C1 segment of cervical spinal cord (tissue), 14 donors: ENCODE measurements at regions not wholly inside any gene's neighbourhood (a gene's known extent, or its start where the extent isn't known, plus 50 kb on each side); places are given as distances from the start of the nearest gene placed in this dataset.

Experiments
- DNase-seq, 14 donors: peaks; one replicate each; lab custom pipeline; 2025; lab: John Stamatoyannopoulos, UW

DNA sequence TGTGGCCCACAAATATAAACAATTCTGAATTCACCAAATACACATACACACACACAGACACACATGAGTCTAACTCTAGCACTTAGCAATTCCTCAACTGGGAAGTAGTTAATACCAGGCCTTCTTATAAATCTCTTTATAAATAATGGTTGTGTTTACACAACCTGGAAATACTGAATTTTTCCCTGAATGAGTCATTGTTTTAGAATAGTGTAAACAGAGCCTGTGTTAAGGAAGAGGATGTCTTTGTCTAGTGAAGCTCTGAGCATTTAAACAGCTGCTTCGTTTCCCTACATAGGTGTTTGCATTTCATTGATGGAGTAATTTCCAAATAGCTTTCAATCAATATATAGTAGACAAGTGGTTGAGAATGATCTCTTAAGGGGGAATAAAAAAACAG lies 218.8 kb downstream of the BTG1 start:
- no peak for DNase-seq

DNA sequence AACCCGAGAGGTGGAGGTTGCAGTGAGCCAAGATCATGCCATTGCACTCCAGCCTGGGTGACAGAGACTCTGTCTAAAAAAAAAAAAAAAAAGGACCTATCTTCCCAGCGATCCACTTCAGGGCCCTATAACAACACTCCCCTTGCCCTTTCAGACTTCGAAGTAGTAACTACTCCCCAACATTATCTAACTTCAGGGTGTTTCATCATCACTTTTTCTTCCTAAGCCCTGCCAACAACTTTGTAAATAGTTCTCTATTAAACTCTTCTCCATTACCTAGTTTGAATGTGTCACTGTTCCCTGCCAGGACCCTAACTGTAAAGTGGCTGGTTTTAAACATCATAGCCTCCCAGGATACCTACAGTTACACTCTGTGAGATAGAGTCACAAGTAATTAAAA lies 220.8 kb downstream of the BTG1 start:
- DNase-seq: no peak

DNA sequence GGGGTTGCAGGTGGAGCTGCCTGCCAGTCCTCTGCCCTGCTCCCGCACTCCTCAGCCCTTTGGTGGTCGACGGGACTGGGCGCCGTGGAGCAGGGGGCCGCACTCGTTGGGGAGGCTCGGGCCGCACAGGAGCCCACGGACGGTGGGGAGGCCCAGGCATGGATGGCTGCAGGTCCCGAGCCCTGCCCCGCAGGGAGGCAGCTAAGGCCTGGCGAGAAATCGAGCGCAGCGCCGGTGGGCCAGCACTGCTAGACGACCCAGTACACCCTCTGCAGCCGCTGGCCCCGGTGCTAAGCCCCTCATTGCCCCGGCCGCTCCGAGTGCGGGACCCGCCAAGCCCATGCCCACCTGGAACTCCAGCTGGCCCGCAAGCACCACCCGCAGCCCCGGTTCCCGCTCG lies 221.8 kb downstream of the BTG1 start:
- DNase-seq: no peak

DNA sequence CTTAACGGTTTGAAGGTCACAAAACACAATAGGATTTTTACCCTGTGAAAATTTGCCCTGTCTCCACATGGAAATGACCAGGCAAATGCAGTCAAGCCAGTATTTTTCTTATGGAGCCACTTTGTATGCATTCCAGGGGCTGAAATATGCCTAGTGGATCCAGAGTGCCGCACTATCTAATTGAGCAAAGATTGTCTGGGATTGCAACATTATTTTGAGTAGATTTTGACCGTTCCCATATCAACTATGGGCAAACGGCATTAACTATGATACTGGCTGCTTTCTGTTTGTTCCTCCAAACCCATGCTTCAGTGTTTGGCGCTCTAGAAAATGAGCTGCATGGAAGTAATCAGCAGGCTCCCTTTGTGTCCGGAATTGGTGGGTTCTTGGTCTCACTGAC lies 223.0 kb downstream of the BTG1 start:
- DNase-seq: no peak

DNA sequence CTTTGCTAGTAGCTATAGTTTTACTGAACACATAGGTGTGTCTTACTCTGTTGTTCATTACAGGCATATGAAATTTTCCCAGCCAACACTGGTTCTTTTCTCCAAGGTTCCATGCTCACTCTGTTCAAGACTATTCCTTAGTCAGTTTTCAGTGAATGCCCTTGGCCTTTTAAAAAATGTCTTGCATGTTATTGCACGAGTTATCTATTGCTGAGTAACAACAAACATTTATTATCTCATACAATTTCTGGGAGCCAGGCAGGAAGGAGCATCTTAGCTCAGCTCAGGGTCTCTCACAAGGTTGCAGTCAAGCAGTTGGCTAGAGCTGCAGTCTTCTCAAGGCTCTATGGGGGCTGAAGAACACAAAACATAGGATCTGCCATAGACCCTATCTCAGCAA lies 223.5 kb downstream of the BTG1 start:
- DNase-seq: no peak

DNA sequence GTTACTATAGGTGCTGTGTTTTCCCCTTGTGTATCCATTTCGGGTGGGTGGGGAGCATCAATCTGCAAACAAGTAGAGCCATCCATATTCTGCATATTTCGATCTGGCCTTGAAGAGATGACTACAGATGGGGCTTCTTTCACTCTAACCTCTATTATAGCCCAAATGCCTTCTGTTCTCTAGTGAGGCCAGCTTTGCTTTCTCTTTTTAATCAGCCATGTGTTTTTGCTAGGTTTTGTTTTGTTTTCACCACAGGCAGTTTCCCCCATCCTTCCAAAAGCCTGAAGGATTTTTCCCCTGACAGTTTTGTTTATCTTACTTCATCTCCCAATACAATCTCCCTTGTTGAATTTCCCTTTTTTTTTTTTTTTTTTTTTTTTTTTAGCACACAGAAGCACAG lies 224.1 kb downstream of the BTG1 start:
- DNase-seq: peak in 1 of 14 donors; percentile 79

DNA sequence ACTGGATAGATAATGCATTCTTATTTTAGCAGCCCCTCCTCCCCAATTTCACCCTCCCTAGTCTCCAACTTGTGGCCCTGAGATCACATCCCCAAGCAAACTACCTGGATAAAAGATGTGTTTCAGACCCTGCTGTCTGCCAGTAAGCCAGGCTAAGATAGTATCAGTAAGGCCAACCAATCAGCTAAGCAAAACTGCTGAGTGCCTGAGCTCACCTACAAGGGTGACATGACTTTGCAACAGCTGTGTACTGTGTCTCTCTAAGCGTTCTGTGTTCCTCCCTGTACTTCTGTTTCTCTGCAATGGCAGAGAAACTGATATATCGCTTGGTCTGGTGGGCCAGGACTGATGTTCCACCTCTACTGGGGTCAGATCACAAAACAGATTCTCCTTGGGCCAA lies 224.9 kb downstream of the BTG1 start:
- DNase-seq: no peak

DNA sequence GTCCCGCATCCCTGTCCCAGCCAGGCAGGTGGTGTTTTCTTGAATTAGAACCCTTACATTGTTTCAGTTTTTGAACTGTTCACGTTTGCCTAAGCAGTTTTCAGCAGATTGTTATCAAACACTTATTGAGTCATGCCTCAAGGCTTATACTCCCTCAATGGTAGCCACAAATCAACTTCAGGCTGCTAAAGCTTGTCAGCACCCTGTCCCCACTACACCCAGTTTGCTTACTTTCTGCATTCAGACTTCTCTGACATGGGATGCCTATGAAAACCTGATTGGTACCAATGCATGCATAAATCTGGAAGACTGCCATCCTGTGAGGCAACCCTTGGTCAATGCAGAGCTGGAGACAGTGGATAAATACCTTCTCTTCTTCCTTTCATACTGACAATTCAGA lies 225.4 kb downstream of the BTG1 start:
- no peak for DNase-seq

DNA sequence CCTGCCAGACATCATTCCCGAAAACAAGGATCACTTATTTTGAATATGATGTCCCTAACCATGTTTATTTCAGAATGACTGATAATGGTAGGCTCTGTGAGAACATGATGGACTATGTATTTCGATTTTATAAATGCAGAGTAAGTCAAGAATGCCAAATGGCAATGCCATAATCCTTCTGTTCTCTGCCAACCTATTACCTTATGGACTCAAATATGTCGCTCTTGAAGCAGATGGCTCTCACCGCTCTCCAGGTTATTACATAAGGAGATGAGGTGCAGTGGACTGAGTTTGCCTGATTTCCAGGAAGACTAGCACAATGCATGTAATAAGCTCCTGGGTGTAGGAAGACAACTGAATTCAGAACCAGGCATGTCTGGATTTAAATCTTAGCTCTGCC lies 227.2 kb downstream of the BTG1 start:
- DNase-seq: peak in 3 of 14 donors; percentile 3 to 99 (median 7)

DNA sequence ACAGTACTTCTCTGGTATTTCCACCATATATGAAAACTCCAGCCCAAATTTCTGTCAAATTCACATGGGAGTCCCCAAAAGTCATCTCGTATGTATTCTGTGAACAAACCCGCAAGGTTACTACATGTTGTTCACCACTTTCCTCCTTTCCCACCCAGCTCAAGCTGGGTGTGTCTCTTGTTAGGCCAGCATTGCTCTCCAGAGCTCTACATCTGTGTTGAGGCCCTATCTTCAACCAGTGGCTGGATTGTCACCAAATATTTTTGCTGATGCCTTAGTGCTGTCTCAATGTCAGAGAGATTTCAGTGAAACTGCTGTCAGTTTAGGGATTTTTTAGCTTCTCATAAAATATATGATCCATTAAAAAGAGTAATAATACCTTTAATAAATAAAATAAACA lies 230.9 kb downstream of the BTG1 start:
- DNase-seq: no peak

DNA sequence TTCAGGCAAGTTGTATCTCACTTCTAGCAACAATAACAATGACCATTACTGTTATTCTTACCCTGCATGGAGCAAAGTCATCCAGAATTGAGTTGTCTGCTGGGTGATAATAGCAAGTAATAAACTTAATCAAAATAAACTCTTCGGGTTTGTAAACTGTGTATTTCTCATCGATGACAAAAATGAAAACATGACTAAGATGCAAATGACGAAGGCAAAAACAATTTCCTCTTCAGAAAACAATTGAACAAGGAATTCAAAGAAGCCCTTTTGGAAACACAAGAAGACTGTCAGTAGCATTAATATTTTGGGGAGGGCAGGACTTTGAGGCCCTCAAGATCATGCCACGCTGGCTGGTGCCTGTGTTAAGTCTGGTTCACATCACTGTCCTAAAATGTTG lies 232.0 kb downstream of the BTG1 start:
- no peak for DNase-seq

DNA sequence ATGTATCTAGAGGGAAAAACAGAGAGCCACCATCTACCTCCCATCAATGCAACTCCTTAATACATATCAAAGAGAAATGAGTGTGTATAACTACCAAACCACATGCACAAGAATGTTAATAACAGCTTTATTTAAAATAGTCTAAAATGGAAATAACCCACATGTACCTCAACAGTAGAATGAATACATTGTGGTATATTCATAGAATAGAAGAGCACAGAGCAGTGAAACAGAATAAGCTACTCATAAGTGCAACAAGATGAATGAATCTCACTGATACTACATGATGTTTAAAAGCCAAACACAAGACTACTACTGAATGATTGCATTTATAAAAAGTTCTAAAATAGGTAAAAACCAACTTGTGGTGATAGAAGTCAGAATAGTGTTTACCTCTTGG lies 232.5 kb downstream of the BTG1 start:
- DNase-seq: no peak

DNA sequence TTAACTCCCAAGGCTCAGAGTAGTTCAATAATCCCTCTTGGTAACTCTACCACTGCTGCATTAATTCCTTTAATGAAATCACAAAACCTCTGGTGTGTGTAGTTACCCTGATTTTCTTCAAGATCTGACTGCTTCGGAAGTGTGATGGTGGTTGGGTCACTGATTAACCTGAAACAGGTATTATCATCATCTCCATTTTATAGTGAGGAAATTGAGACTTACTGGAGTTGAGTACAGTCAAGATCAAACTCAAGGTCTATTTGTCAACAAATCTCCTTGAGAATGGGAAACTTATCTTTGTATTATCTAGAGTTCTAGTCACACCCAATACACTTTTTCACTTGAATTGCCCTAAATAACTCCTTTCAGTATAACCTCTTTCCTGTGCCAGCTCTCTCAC lies 233.5 kb downstream of the BTG1 start:
- no peak for DNase-seq

DNA sequence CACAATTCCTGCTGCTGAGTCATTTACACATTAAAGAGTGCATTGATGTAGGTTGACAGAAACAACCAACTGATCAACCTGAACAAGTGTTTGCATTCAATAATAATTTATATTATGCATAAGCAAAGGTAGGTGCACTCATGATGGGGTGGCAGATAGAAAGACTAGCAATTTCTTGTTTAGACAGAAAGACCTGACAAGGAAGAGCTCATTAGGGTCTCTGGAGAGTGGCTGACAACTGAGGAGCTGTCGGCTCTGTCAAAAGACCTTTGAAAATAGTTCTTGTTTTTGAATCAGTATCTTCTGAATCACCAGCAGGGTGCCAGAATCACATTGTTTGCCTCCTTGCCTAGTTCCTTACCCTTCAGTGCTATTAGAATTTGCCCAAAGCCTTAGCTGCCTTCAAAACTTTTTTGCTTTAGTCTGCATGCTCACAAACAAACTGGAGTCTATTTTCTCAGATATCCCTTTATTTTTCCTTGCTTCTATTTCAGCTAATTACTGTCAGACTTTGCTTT lies 234.7 kb downstream of the BTG1 start:
- DNase-seq: no peak

DNA sequence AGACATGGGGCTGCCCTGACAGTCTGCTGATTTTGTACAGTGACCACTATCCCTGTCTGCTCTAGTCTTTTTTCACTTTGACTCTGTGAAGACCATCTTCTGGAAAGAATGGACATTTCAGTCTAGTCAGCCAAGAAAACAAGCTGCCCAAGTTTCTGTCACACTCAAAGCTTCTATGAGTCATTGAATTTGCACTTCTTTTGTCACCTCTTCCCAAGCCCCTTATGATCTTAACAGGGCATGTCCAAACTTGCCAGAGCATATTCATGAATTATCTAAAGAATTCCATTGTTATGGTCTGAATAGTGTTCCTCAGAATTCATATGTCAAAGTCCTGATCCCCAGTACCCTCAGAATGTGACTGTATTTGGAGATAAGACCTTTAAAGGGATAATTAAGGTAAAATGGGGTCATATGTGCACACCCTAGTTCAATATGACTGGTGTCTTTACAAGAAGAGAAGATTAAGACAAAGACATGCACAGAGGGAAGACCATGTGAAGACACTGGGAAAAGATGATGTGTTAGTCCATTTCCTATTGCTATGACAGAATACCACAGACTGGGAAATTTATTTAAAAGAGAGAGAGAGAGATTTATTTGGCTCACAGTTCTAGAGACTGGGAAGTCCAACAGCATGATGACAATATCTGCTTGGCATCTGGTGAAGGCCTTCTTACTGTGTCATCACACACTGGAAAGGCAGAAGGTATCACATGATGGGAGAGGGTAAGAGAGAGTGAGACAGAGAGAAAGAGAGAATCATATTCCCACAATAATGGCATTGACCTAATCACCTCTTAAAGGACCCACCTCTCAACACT lies 242.6 kb downstream of the BTG1 start:
- DNase-seq: no peak

DNA sequence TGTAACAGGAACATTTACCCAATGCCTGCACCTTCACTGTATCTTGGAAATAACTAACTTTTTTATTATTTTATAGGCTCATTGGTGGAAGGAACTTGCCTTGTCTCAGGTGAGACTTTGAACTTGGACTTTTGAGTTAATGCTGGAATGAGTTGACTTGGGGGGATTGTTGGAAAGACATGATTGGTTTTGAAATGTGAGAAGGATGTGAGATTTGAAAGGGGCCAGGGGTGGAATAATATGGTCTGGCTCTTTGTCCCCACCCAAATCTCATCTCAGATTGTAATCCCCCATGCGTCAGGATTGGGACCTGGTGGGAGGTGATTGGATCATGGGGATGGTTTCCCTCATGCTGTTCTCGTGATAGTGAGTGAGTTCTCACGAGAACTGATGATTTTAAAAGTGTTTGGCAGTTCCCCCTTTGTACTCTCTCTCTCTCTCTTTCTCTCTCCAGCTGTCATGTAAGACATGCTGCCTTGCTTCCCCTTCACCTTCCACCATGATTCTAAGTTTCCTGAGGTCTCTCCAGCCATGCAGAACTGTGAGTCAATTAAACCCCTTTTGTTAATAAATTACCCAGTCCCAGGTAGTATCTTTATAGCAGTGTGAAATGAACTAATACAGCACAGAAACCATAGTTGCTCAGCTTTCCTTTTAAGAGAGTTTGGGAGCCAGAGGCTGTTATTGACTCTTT lies 244.1 kb downstream of the BTG1 start:
- DNase-seq: no peak

DNA sequence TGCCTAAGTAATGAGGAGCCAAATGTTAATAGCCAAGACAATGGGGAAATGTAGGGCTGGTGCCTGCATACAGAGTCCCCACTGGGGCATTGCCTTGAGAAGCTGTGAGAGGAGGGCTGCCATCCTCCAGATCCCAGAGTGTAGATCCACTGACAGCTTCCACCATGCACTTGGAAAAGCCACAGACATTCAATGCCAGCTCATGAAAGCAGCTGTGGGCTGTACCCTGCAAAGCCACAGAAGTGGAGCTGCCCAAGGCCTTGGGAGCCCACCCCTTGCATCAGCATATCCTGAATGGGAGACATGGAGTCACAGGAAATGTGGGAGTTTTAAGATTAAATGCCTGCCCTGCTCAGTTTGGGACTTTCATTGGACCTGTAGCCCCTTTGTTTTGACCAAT lies 244.7 kb downstream of the BTG1 start:
- no peak for DNase-seq

DNA sequence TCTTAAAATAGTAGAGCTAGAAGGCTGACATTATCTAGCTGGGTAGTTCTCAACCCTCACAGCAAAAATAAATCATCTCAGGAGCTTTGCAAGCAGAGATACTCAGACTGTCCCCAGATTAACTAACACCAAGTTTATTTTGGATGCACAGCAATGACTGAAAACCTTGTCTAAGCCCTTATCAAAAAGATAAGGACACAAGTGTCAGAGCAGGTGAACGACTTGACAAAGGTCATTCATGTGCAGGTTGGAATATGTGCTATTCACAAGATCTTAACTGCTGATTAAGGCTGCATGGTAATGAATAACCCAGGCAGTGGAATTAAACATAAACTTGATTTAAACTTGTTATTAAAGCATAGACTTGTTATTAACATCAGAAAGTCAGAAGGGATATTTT lies 246.6 kb downstream of the BTG1 start:
- DNase-seq: no peak

DNA sequence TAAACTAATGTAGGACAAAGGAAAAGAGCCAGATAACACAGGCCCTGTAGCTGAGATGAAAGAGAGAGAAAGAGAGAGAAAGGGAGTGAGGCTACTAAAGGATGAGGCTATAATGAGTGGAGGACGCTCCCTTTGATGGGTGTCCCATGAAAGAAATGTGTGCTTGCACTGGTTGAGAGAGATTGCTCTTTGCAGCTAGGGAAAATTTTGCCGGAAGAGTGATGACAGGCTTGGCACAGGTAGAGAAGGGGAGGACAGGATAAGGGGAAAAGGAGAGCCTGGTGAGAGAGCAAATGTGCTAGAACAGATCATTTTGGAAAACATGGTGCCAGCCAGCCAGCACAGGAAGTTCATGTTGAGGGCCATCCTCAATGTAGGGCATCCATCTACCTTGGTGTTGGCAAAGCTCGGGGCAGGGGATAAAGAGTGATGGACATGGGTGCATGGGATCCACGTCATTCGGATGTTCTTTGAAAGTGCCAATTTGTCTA lies 248.6 kb downstream of the BTG1 start:
- peak in 2 of 14 donors; percentile 22 to 99 for DNase-seq

DNA sequence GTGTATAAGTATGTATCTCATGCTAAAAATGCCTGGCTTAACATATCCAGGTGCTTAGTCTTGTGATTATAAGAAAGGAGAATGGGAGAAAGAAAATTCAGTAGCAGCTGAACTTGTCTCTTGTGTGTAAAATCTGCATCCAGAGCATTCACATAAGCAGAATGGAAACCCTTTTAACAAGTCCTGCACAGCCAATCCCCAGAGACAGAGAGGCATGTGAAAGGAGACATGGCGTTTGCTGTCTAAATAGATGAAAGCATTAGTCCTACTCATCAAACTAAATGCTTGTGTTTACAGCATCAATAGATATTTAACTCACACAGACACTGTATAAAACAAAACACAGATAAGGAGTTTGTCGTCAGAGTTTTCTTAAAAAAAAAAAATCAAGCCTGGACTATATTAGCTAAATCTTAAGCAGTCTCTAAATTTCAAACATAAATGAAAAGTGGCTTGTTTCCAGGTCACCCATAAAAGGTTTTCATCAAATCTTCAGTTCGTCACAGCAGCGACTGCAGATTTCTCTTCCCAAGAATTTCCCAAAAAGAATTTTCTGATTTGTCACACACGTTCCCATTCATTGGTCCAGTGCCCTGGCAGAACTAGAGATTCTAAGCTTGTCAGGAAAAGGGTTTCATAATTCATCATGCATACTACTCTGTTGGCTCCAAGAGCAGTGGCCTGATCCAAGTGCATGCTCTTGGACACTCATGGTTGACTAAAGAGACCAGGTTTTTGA lies 249.2 kb downstream of the BTG1 start:
- peak in 1 of 14 donors; percentile 99 for DNase-seq

DNA sequence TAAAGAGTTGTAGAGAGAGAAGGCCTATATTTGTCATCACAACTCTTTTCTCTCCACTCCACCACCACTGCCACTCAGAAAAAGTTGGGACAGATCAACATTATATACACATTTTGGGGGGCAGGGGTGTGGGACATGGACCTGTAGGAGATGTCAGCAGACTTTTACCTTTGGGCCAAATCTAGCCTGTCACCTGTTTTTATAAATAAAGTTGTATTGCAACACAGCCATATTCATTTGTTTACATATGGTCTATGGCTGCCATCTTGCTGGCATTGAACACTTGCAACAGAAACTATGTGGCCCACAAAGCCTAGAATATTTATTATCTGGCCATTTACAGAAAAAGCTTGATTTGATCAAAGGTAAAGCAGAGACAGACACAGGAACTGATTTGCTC lies 250.7 kb downstream of the BTG1 start:
- DNase-seq: no peak

DNA sequence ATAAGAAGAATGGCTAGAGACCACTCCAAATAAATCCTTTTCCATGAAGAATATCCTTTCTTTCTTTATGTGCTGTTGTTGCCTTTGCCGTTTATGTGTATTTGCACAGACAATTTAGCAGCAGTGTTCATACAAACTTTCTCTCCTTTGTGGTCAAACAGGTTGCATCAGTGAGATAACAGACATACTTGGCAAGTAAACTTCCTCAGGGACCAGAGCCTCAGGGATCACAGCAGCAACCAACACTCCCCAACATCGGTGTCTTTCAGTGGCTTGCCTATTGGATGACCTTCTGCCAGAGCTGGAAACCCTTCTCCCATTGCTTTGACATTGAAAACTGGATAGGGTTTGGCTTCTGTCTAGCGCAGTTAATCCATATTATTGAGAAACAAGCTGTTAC lies 252.2 kb downstream of the BTG1 start:
- no peak for DNase-seq
